Activated CD4-positive, alpha-beta T cell treated with anti-CD3 and anti-CD28 coated beads for 1 hour (primary cell): ENCODE measurements at regions not wholly inside any gene's neighbourhood (a gene's known extent, or its start where the extent isn't known, plus 50 kb on each side); places are given as distances from the start of the nearest gene placed in this dataset.

Experiments
- DNase-seq: peaks from one replicate; pipeline ENCODE4 v3.0.0-alpha.2; 2020

DNA sequence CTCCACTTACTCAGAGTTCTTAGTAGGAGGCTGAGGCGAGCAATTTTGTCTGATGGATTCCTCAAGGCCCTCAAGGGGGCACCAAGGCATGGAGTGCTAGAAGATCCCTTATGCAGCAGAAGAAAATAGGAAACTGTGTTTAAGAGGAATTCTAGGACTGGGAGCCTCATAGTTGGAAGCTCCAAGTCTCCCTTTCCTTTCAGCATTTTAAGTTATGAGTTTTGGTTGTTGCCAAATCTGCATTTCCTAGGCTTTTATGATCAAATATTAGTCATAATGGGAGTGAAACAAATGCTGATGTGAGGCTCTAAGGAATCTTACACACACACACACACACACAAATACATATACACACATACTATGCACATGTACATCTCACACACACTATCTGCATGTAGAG is 714.0 kb downstream of the UTRN start:
- DNase-seq: no peak

DNA sequence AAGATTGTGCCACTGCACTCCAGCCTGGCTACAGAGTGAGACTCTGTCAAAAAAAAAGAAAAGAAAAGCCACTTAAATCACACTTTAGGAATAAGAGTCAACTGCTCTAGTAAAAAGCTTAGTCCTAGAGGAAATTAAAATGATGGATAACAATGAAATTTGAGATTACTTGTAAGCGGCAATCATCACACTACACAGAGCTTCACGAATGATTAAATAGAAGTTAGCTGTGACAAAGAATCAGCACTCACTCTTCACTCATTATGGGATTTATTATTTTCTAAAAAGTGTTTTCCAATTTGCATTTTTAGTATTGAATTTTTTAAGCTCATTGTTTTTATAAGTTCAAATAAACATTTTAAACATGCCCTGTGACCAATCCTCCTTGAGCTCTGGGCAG is 718.0 kb downstream of the UTRN start:
- no peak for DNase-seq

DNA sequence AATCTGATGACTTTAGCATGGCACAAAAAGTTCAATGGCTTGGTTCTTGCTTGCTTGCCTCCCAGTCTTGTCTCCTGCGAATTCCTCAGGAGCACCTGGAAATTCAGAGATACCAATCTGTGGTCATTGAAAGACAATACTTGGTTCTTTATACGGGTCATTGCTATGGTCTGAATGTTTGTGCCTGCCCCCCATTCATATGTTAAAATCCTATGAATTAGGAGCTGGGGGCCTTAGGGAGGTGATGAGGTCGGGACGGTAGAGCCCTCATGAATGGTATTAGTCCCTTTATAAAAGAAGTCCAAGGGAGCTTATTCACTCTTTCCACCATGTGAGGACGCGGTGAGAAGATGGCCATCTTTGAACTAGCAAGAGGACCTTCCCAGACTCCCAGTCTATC is 721.8 kb downstream of the UTRN start:
- DNase-seq: no peak

DNA sequence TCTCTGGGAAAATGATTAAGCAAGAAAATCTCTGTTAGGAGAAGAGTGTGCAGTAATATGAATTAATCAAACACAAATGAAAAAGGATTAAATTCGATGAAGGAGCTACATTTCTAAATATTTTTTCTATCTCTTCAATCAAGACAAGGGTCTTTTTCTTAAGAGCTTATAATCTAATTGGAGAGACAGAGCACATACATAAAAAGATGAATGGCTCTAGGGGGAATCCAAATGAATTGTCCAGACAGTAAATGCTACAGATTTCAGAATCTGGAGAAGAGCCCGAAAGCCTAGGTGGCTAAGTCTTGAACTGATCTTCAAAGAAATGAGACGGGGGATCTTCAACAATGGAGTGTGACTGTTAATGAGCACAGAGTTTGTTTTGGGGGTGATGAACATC is 723.6 kb downstream of the UTRN start:
- no peak for DNase-seq

DNA sequence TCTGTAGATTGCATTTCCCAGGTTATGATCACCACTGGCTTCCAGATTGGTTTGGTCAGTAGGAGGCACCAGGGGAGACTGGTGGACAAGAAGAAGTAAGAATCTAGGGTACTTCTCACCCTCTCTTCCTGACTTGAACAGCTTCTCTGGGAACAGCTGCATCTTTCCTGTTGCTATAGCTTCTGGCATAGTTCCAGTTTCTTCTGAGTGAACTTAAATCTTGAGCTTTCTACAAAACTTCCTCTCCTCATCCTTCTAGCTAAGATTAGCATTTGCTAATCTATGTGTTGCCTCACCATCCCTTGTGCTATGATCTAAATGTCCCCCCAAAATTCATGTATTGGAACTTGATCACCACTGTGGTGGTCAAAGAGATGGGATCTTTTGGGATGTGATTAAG is 724.6 kb downstream of the UTRN start:
- no peak for DNase-seq

DNA sequence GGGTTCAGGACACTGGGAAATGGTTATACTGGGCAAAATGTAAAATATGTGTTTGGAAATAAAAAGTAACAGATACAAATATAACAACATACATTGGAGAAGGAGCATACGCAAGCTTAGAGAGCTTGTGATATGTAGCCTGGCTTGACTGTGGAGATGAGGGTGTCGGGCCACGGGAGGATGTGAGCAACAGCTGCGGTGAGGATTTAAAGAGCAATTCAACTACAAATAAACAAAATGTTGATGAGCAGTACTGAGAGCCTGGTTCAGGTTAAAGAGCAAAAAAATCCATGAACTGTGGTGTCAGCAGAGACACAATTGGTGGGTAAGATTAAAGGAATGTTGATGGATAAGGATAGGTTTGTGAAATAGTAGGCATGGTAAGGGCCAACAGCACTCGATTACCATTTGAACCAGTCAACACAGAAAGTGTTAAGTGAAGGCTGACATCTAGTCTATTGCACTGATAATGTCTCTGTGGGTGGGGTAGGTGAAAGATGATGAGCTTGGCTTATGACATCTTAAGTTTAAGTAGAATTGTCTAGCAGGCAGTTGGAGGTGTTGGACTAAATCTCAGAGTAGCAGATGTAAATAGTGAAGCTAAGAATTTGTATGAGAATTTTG is 723.2 kb downstream of the EPM2A start:
- DNase-seq: no peak

DNA sequence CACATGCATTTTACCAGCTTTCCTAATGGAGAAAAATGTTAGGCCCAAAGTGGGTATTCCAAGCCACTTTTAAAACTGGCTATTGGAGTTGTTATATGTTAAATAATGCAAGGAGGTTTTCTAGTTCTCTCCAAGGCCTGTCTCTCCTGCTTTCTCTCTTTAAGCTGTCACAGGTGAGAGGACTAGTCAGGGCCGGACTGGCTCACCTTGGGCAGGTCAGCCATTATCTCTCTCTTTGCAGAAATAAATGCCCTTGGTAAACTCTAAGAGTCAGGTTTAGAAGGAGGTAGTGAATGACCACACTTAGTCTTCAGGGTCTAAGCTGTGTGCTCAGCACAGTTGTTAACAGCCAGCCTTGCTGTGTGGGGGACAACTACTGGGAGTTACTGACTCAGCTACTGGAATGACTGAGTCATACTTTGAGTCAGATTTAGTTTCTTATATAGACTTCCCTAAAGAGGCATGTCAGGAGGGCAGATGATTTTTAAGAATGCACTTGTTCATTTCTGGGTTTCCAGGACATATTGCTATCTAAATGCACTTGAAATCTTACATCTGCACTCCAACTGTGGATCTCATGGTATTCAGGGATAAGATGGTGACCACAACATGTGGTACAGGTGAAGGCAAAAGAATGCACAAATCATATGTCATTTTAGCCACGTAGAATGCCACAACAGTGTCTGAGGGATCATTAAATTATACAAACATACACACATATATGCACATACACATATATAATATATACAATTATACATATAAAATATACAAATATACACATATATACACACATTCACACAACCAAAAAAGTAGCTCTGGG is 719.4 kb downstream of the EPM2A start:
- no peak for DNase-seq

DNA sequence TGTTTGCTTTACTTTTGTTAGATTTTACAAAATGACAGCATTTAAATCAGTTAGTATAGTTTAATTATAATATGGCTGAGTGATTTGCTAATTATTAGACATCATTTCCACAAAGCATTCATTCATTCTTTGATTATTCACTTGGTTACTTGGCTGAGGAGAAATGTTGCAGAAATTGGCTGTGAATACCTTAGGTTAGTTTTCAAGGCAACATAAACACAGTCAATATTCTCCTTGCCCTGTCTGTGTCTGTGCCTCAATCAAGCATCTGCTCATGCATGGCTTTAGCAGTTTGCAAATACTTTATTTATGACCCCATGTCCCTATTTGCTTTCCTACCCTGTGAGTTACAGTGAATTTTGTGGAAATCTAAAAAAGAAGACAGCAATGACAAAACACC is 718.3 kb downstream of the EPM2A start:
- no peak for DNase-seq

DNA sequence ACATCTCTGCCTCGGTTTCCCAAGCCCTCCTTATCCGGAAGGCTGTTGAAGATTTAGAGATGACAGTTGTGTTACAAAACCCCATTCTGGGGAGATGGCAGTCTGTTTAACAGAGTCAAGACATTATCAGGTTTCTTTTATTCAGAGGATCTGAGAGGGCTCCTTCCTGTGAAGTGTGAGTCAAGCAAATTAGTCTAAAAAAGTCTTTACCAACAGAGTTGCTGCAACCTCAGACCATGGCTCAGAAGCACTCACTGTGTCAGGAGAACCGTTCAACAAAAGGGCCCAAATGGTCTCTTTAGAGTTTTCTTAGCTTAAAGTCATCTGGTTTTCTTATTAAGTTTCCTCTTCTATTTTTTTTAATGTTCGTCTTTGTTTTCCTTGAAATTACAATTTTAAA is 717.8 kb downstream of the EPM2A start:
- no peak for DNase-seq

DNA sequence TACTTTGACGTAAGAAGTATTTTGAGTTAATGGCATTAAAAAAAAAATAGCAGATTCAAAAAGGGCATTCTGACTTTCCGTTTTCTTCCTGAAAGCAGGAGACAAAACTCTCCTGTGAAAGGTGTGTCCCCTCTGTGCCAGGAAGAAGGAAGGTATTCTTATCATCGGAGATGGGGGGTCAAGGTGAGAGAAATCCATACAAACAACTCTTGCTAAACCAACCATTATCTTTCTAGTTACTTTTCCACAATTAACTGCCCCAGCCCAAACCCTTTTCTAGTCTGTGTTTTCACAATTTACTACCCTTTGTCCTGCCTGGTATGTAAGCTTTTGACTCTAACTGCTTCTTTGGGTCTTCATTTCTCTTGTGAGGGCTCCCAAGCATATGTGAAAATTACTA is 717.3 kb downstream of the EPM2A start:
- no peak for DNase-seq

DNA sequence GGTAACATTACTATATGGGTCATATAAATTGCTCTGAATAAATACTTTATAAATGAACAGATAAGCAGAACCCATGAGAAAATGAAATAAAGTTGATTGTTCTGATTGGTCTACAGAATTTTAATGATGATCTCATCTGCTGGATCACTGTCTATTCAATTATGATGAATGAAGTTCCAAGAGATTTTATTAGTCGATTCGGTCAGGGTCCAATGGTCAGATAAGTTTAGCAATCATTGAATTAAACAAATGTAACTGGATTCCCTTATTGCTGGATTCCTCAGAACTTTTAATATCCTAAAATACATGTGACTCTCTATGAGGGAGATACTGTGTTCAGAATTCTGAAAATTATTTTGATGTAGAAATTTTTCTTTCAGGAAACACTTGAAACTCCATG is 715.2 kb downstream of the EPM2A start:
- no peak for DNase-seq

DNA sequence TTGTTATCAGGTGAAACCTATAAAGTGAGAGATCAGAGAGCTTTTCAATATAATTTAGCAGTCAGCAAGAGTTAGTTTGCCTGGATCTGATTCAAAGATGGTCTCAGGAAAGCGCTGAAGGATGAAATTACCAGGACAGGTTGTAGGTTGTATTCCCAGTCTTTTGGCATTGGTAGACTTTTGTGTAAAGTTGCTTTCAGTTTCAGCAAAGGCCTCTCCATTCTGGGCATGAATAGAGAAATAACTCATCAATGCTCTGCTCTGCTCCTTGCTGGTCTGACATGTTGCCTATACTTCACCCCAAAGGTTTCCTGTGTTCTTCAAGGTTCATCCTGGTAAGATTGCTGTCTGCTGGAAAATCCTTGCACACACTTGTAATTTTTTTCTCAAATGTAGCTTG is 714.8 kb downstream of the EPM2A start:
- DNase-seq: no peak

DNA sequence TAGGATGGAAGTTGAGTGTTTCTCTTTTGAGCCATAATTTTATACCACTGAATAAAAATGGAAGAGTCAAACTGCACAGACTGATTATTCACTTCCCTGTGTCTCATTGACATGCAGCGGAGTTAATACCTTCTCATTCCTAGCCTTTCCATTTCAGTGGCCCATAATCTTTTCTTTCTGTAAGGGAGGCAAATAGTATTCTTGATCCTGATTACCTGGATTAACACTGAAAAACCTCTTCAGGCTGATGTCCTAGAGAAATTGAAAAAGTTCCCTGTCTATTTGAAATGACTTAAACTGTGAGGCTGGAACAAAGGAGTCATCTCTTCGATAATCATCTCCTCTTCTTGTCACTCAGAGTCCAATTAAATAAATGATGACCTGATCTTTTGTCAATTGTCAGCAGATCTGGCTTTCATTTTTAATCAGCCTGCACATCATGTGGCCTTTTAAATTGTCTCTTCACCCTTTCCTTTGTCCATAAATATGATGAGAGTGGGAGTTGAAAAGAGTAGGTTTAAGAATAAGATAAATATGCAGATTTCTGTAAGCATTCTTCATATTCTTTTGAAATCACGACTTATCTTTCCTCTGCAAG is 713.0 kb downstream of the EPM2A start:
- DNase-seq: no peak

DNA sequence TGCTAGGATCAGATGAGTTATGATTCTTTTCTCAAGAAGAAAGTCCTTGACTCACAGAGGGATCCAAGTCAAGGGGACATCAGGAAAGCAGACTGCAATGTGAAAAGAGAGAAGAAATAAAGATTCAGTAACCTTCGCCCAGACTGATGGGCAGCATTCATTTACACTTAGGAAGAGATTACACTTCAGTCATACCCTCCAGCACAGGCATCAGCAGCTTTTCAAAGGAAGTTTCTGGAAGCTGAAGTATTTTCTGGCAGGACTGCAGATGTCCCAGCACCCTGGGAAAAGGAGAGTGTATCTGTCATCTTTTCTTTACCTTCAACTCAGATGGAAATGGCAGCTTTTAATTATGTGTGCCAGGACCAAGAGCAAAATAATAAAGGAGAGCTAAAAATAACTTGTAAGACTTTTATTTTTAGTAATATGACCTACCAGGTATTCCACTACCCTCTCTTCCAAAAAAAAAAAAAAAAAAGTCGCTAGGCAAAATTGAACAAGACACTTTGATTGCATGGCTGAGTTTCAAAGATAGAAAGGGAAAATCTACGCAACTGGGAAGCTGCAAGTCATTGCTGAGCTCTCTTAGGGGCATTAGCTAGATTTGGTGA is 712.1 kb downstream of the EPM2A start:
- DNase-seq: no peak

DNA sequence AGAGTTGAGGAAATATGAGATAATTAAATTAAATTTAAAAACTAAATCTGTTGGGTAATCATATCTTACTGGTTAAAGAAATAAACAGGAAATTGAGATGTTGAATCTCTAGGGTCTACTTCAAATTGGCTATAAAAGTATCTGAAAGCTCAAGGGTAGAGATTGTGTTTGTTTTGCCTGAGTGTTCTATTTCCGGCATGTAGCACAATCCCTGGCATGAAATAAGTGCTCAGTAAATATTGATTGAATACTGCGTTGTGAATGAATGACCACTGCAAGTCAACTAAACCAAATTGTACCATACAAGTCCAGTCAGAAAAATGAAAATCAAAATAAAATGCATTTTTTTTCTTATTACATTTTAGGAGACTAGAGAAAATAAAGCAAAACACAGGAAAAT is 709.8 kb downstream of the EPM2A start:
- DNase-seq: no peak

DNA sequence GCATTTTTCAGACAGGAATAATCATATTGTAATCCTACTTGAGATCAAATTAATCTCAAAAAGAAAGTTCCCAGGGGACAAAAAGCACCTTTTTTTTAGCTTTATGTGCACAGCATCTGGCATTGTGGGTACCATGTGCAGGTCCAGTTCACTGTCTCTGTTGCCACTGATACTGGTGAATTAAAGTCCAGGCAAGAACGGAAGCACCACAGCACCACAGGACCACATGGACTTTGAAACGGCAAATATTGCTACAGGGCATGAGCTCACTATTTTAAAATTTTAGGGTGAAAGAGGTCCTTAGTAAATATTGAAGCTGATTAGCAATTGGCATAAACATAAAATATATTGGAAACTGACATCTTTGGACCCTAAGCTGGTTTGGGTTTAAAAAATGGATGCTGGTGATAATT is 709.0 kb downstream of the EPM2A start:
- no peak for DNase-seq

DNA sequence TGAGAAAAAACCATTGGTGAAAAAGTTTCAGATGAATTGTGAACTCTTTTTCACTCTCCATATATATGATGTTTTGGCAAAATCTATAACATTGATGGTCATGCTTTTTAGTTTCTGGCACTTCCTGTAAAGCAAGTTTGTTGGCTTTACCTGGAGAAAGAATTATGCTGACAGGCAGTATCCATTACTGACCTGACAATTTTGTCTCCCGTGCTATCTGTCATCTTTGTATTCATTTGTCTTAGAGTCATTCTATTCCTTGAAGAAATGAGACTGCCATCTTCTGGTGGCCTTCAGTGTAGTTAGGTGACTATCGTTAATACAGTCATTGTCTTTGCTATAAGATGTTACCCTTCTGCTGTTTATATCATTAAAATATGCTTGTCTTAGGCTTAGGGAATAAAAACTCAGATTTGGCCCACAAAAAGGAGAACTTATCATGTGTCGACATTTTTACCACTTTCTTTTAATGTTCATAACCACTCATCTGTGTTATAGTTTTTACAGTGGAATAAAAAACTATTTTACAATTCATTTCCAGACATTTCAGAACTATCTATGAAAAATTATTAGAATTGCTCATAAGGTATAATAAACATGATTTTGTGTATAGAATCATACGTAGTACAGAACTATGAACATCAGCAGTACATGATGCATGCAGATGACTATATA is 707.0 kb downstream of the EPM2A start:
- DNase-seq: no peak

DNA sequence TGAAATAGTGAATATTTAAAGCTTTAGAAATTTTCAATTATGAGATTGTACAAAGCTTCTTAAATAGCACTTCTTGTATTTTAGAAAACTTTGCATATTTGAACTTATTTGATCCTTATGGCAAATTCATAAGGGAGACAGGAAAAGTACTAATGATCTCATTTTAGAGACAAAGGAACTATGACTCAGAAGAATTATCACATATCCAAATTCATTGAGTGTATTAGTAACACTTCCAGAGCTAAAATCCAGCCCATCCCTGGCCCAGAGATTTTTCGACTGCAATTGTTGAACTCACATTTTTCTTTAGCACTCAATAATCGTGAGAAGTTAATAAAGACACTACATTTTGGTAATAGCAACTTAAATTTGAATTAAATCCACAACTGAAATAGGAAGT is 704.3 kb downstream of the EPM2A start:
- DNase-seq: no peak

DNA sequence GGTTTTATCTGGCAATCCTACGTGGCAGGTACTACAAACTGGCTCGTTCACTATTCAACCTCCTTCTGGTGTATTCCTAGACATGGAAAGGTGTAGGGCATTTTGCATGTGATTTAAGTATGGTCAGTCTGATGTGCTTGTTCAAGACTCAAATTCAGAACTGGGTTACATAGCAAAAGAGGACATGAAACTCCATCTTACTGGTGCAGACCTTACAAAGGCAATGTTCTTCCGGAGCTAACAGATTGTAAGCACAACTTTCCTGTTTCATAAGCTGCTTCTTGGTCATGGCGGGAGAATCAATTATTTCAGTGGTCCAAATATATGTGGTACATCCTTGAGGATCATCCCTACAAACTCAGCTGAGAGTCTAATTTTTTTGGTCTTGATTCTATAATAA is 703.4 kb downstream of the EPM2A start:
- DNase-seq: no peak

DNA sequence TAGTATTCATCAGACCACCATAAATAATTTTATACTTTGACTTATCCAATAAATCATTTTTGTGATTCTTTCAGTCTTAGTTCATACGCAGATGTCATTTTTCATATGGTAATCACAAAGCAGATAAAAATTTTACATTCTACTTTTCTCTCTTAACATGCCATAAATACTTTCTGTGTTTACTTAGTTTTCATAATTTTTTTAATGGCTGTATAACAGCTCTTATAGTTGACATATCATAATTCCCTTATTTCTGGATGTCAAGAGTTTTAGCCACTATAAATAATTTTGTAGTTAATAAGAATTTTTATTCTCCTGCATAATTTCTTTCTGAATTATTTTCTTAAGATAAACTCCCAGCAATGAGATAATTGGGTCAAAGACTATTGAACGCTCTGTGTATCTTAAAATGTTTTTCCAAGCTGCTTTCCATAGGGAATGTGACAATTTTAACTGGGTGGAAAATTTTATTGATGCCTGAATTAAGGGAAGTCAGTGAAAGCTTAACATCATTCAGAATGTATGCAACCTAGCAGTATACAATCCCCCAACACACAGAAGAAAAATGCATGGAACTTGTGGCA is 702.7 kb downstream of the EPM2A start:
- no peak for DNase-seq

DNA sequence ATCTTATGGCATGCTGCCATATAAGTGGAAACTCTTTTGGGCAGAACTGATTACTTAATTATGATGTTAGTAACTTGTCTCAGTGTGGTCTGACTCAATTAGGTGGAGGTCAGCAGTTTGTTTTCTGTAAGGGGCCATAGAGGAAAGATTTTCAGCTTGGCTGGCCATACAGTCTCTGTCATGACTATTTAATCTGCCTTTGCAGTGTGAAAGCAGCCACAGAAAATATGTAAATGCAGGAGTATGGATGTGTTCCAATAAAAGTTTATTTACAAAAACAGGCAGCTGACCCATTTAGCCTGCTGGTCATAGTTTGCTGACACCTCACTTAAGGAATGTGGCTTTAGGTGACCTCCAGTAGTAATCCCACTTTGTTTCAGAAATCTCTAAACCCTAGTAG is 700.7 kb downstream of the EPM2A start:
- no peak for DNase-seq

DNA sequence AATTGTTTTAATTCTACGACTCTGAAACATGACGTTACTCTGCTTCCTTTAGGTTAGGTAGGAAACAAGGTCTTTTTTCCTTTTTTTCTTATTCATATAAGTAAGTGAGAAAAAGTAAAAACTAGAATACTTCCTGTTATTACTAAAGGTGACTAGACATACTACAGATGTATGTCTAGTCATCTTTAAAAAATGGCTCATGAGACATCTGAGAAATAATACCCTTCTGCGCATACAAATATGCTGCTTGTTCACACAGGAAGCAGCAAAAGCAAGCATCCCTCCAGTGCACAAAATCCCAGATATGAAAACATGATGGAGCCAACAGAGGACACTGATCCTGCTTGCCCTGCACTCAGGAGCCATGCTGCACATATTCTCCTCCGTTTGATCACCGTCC is 699.1 kb downstream of the EPM2A start:
- no peak for DNase-seq
